ENCODE measurements at regions not wholly inside any gene's neighbourhood (a gene's known extent, or its start where the extent isn't known, plus 50 kb on each side); places are given as distances from the start of the nearest gene placed in this dataset.

- H3K4me1 ChIP-seq (ENCODE audit: control insufficient read depth, insufficient read depth, low read length): no peaks in the 10 kb centered on the region
- Mint-ChIP-seq H3K4me3 (no peak overlapping the region), H3K27me3 (ENCODE audit: low read depth in 2 of 2) (peaks cover 0 to 2% of the 10 kb centered on the region in 2 donors), H3K36me3 (no peaks in the 10 kb centered on the region), H3K9me3 (no peaks in the 10 kb centered on the region), H3K27ac (no peak overlapping the region), H3K4me1 (no peaks in the 10 kb centered on the region)
- ATAC-seq: no peak
- DNase-seq: no peak
- TF ChIP-seq CTCF (IDR thresholded peaks at IDR 0.05): no peak
- no peak overlapping the region for H3K4me3 ChIP-seq (ENCODE audit: low read length)
- no peaks in the 10 kb centered on the region for H3K9me3 ChIP-seq (ENCODE audit: control insufficient read depth, insufficient read depth, low read length)
- intact Hi-C loops (cut with micrococcal nuclease): no loop called here
- no peak overlapping the region for H3K27ac ChIP-seq (ENCODE audit: low read length)
- no peaks in the 10 kb centered on the region for H3K36me3 ChIP-seq (ENCODE audit: control insufficient read depth, insufficient read depth, low read length)
- 94% methylated on average over 7 of the region's 7 CpGs for WGBS (ENCODE audit: insufficient coverage)
- no peaks in the 10 kb centered on the region for H3K27me3 ChIP-seq (ENCODE audit: control insufficient read depth, insufficient read depth, low read length)
These were observed 348.9 kb downstream of the FLRT2 start for GRCh38 chr14:85878874-85879273.

GRCh38 chr14:85873006-85873405, 343.1 kb downstream of the FLRT2 start:
- H3K4me3 ChIP-seq (ENCODE audit: low read length): no peak overlapping the region
- no peaks in the 10 kb centered on the region for H3K27me3 ChIP-seq (ENCODE audit: control insufficient read depth, insufficient read depth, low read length)
- H3K36me3 ChIP-seq (ENCODE audit: control insufficient read depth, insufficient read depth, low read length): no peaks in the 10 kb centered on the region
- H3K4me1 Mint-ChIP-seq: no peaks in the 10 kb centered on the region
- TF ChIP-seq CTCF (IDR thresholded peaks at IDR 0.05): no peak
- intact Hi-C loops (cut with micrococcal nuclease): no loop called here
- 80% methylated on average over 4 of the region's 6 CpGs for WGBS (ENCODE audit: insufficient coverage)
- no peak overlapping the region for H3K27ac Mint-ChIP-seq
- no peaks in the 10 kb centered on the region for H3K36me3 Mint-ChIP-seq
- H3K9me3 ChIP-seq (ENCODE audit: control insufficient read depth, insufficient read depth, low read length): no peaks in the 10 kb centered on the region
- no peak for ATAC-seq
- H3K27ac ChIP-seq (ENCODE audit: low read length): no peak overlapping the region
- H3K4me3 Mint-ChIP-seq: no peak overlapping the region
- DNase-seq: no peak
- H3K27me3 Mint-ChIP-seq (ENCODE audit: low read depth in 2 of 2): peaks cover 0 to 2% of the 10 kb centered on the region in 2 donors
- no peaks in the 10 kb centered on the region for H3K9me3 Mint-ChIP-seq
- no peaks in the 10 kb centered on the region for H3K4me1 ChIP-seq (ENCODE audit: control insufficient read depth, insufficient read depth, low read length)

GRCh38 chr14:85867450-85867849, 337.5 kb downstream of the FLRT2 start:
- WGBS (ENCODE audit: insufficient coverage): 81% methylated on average over 3 of the region's 4 CpGs
- H3K27ac ChIP-seq (ENCODE audit: low read length): no peak overlapping the region
- no peaks in the 10 kb centered on the region for H3K9me3 ChIP-seq (ENCODE audit: control insufficient read depth, insufficient read depth, low read length)
- TF ChIP-seq CTCF (IDR thresholded peaks at IDR 0.05): no peak
- intact Hi-C loops (cut with micrococcal nuclease): loop anchor here (10.0 kb wide), 1 partner anchor 167 kb away; no protein-coding TSS in a partner anchor
- H3K9me3 Mint-ChIP-seq: no peaks in the 10 kb centered on the region
- H3K36me3 ChIP-seq (ENCODE audit: control insufficient read depth, insufficient read depth, low read length): no peaks in the 10 kb centered on the region
- H3K27me3 ChIP-seq (ENCODE audit: control insufficient read depth, insufficient read depth, low read length): no peaks in the 10 kb centered on the region
- H3K27me3 Mint-ChIP-seq (ENCODE audit: low read depth in 2 of 2): peaks cover 0 to 12% of the 10 kb centered on the region in 2 donors
- peak in 1 of 2 donors; percentile 2 for DNase-seq
- H3K4me3 ChIP-seq (ENCODE audit: low read length): no peak overlapping the region
- no peaks in the 10 kb centered on the region for H3K4me1 ChIP-seq (ENCODE audit: control insufficient read depth, insufficient read depth, low read length)
- no peak overlapping the region for H3K4me3 Mint-ChIP-seq
- no peaks in the 10 kb centered on the region for H3K36me3 Mint-ChIP-seq
- no peak for ATAC-seq
- H3K4me1 Mint-ChIP-seq: no peaks in the 10 kb centered on the region
- H3K27ac Mint-ChIP-seq: no peak overlapping the region

- Histone ChIP-seq H3K4me1 (ENCODE audit: control insufficient read depth, insufficient read depth, low read length) (no peaks in the 10 kb centered on the region), H3K27me3 (ENCODE audit: control insufficient read depth, insufficient read depth, low read length) (no peaks in the 10 kb centered on the region), H3K9me3 (ENCODE audit: control insufficient read depth, insufficient read depth, low read length) (no peaks in the 10 kb centered on the region), H3K36me3 (ENCODE audit: control insufficient read depth, insufficient read depth, low read length) (no peaks in the 10 kb centered on the region), H3K4me3 (ENCODE audit: low read length) (no peak overlapping the region), H3K27ac (ENCODE audit: low read length) (no peak overlapping the region)
- Mint-ChIP-seq H3K9me3 (no peaks in the 10 kb centered on the region), H3K4me1 (no peaks in the 10 kb centered on the region), H3K36me3 (no peaks in the 10 kb centered on the region), H3K4me3 (no peak overlapping the region), H3K27ac (no peak overlapping the region), H3K27me3 (ENCODE audit: low read depth in 2 of 2) (peaks cover 0 to 12% of the 10 kb centered on the region in 2 donors)
- no peak for ATAC-seq
- WGBS (ENCODE audit: insufficient coverage): 88% methylated on average over 3 of the region's 3 CpGs
- DNase-seq: no peak
- TF ChIP-seq CTCF (IDR thresholded peaks at IDR 0.05): no peak
- intact Hi-C loops (cut with micrococcal nuclease): loop anchor here (10.0 kb wide), 1 partner anchor 169 kb away; no protein-coding TSS in a partner anchor
These were observed 335.8 kb downstream of the FLRT2 start for GRCh38 chr14:85865701-85866100.
